ENCODE measurements at regions not wholly inside any gene's neighbourhood (a gene's known extent, or its start where the extent isn't known, plus 50 kb on each side); places are given as distances from the start of the nearest gene placed in this dataset.

- 80% methylated on average over 29 of the region's 29 CpGs for WGBS (ENCODE audit: low lambda C conversion rate)
- no TSS peak for BruUV-seq (replicated peaks)
- no peak for FAIRE-seq
These were observed 102.7 kb downstream of the RNASET2 start for GRCh38 chr6:166853371-166854325.

More at GRCh38 chr6:166853371-166854325, 102.7 kb downstream of the RNASET2 start:
- ChIA-PET CTCF (ENCODE audit: low intra/inter-chr PET ratio, low total read pairs) (no interaction called here), POLR2A (no interaction called here)
- H2AFZ ChIP-seq (ENCODE audit: low read length) = no peak overlapping the region
- no peak; the same call in 2 of the 3 replicates for ATAC-seq
- no peaks in the 10 kb centered on the region for H3K27me3 ChIP-seq (ENCODE audit: control insufficient read depth in 1 of 2, insufficient read depth in 2 of 2, low read length in 2 of 2)
- no peak overlapping the region for H3K9ac ChIP-seq (ENCODE audit: insufficient read depth, low read depth, low read length)
- H3K4me3 ChIP-seq (replicated peaks in 1 of 3; ENCODE audit: insufficient read depth in 1 of 3, low read depth in 2 of 3, low read length in 3 of 3) = no peak overlapping the region
- intact Hi-C loops (cut with micrococcal nuclease; ENCODE audit: unreplicated experiment) (no loop called here), in situ Hi-C loops (cut with HindIII; ENCODE audit: extremely low pct_ligation_motif_present, low pct_unique_long_range_greater_than_20kb) (no loop called here)
- H3K27ac ChIP-seq (ENCODE audit: extremely low read length, insufficient read depth, low read length) = no peak overlapping the region
- no peak for DNase-seq (ENCODE audit: low spot score)
- H3K79me2 ChIP-seq (ENCODE audit: insufficient read depth, low read length) = no peaks in the 10 kb centered on the region
- no peak overlapping the region for H3K4me2 ChIP-seq (ENCODE audit: low read depth, low read length)
- no peaks in the 10 kb centered on the region for H3K4me1 ChIP-seq (ENCODE audit: insufficient read depth, low read length)
- H4K20me1 ChIP-seq (ENCODE audit: insufficient read depth, low read length) = no peaks in the 10 kb centered on the region
- H3K36me3 ChIP-seq (replicated peaks in 1 of 2; ENCODE audit: control insufficient read depth in 1 of 2, insufficient read depth in 2 of 2, low read length in 2 of 2) = no peaks in the 10 kb centered on the region
- TF ChIP-seq ZNF225 (CRISPR knock-in tag; IDR thresholded peaks at IDR 0.05) (0 out of 2 replicates have a peak, but pooled peaks have one; percentile 21), ZNF296 (CRISPR knock-in tag; conservative IDR thresholded peaks at IDR 0.05) (no peak), ZNF501 (CRISPR knock-in tag; IDR thresholded peaks at IDR 0.05) (no peak), HMGA1 (CRISPR knock-in tag; conservative IDR thresholded peaks at IDR 0.05) (no peak), ZNF772 (CRISPR knock-in tag; IDR thresholded peaks at IDR 0.05) (no peak), ZNF337 (CRISPR knock-in tag; IDR thresholded peaks at IDR 0.05; ENCODE audit: borderline replicate concordance, low read depth) (no peak), ZBTB20 (CRISPR knock-in tag; IDR thresholded peaks at IDR 0.05; ENCODE audit: borderline replicate concordance, low read depth) (no peak)
- TF ChIP-seq, protein P1, sequence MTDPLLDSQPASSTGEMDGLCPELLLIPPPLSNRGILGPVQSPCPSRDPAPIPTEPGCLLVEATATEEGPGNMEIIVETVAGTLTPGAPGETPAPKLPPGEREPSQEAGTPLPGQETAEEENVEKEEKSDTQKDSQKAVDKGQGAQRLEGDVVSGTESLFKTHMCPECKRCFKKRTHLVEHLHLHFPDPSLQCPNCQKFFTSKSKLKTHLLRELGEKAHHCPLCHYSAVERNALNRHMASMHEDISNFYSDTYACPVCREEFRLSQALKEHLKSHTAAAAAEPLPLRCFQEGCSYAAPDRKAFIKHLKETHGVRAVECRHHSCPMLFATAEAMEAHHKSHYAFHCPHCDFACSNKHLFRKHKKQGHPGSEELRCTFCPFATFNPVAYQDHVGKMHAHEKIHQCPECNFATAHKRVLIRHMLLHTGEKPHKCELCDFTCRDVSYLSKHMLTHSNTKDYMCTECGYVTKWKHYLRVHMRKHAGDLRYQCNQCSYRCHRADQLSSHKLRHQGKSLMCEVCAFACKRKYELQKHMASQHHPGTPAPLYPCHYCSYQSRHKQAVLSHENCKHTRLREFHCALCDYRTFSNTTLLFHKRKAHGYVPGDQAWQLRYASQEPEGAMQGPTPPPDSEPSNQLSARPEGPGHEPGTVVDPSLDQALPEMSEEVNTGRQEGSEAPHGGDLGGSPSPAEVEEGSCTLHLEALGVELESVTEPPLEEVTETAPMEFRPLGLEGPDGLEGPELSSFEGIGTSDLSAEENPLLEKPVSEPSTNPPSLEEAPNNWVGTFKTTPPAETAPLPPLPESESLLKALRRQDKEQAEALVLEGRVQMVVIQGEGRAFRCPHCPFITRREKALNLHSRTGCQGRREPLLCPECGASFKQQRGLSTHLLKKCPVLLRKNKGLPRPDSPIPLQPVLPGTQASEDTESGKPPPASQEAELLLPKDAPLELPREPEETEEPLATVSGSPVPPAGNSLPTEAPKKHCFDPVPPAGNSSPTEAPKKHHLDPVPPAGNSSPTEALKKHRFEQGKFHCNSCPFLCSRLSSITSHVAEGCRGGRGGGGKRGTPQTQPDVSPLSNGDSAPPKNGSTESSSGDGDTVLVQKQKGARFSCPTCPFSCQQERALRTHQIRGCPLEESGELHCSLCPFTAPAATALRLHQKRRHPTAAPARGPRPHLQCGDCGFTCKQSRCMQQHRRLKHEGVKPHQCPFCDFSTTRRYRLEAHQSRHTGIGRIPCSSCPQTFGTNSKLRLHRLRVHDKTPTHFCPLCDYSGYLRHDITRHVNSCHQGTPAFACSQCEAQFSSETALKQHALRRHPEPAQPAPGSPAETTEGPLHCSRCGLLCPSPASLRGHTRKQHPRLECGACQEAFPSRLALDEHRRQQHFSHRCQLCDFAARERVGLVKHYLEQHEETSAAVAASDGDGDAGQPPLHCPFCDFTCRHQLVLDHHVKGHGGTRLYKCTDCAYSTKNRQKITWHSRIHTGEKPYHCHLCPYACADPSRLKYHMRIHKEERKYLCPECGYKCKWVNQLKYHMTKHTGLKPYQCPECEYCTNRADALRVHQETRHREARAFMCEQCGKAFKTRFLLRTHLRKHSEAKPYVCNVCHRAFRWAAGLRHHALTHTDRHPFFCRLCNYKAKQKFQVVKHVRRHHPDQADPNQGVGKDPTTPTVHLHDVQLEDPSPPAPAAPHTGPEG (CRISPR knock-in tag; IDR thresholded peaks at IDR 0.05) = no peak
- H3K9me3 ChIP-seq (ENCODE audit: low read length) = no peaks in the 10 kb centered on the region

All from HepG2 (cell line).